HepG2 (cell line): ENCODE measurements at regions not wholly inside any gene's neighbourhood (a gene's known extent, or its start where the extent isn't known, plus 50 kb on each side); places are given as distances from the start of the nearest gene placed in this dataset.
A peak's percentile ranks its signal among the peaks of the same experiment; 100 is the strongest.

Experiments
- ARID2 ChIP-seq: sonication (generic); formaldehyde crosslinking; IDR thresholded peaks from 2 replicates; pipeline ENCODE4 v1.8.1; 2022; ENCODE audit warnings: mild to moderate bottlenecking, missing genetic modification reagents, borderline replicate concordance
- CBX2 ChIP-seq, 2 experiments: fragments of 200-600 bp in 1 of 2; sonication (generic); formaldehyde crosslinking in 1 of 2; IDR thresholded peaks; 2 replicates each; pipeline versions ENCODE4 v1.7.0 to v1.8.1; 2018 to 2022; ENCODE audit warnings: low read depth in 2 of 2, low read length in 1 of 2, mild to moderate bottlenecking in 1 of 2, missing genetic modification reagents in 1 of 2
- CCAR2 ChIP-seq: fragments of 200-400 bp; formaldehyde crosslinking; optimal IDR thresholded peaks from 2 replicates; pipeline ENCODE3; 2018; ENCODE audit warnings: low read depth, mild to moderate bottlenecking, low read length, moderate library complexity
- DMAP1 ChIP-seq: IDR thresholded peaks from 2 replicates; pipeline ENCODE4 v1.6.1; 2016
- GZF1 ChIP-seq: sonication (generic); formaldehyde crosslinking; IDR thresholded peaks from 2 replicates; pipeline ENCODE4 v1.5.1; 2020; ENCODE audit warnings: mild to moderate bottlenecking, missing genetic modification reagents
- HOXA7 ChIP-seq: sonication (generic); formaldehyde crosslinking; IDR thresholded peaks from 2 replicates; pipeline ENCODE4 v1.8.1; 2022; ENCODE audit warnings: mild to moderate bottlenecking, missing genetic modification reagents, moderate library complexity
- KDM4B ChIP-seq: sonication (generic); formaldehyde crosslinking; IDR thresholded peaks from 2 replicates; pipeline ENCODE4 v1.4.0; 2020; ENCODE audit warnings: missing genetic modification reagents
- RAD51 ChIP-seq: fragments of 450-650 bp; IDR thresholded peaks from 2 replicates; pipeline ENCODE4 v1.6.1; 2016; ENCODE audit warnings: borderline replicate concordance
- SP140L ChIP-seq: sonication (generic); formaldehyde crosslinking; IDR thresholded peaks from 2 replicates; pipeline ENCODE4 v1.4.0; 2020; ENCODE audit warnings: missing genetic modification reagents, borderline replicate concordance
- SRSF9 ChIP-seq: fragments of 200-400 bp; formaldehyde crosslinking; IDR thresholded peaks from 2 replicates; pipeline ENCODE4 v1.6.1; 2018; ENCODE audit warnings: borderline replicate concordance, mild to moderate bottlenecking, low read depth, low read length; ENCODE audit not compliant: insufficient read depth, poor library complexity, severe bottlenecking
- STAG1 ChIP-seq: sonication (generic); formaldehyde crosslinking; IDR thresholded peaks from 2 replicates; pipeline ENCODE4 v1.4.0; 2020; ENCODE audit warnings: missing genetic modification reagents
- TBX2 ChIP-seq: sonication (generic); formaldehyde crosslinking; IDR thresholded peaks from 2 replicates; pipeline ENCODE4 v1.5.0; 2020; ENCODE audit warnings: missing genetic modification reagents, mild to moderate bottlenecking, borderline replicate concordance
- YEATS2 ChIP-seq: sonication (generic); formaldehyde crosslinking; IDR thresholded peaks from 2 replicates; pipeline ENCODE4 v1.4.0; 2020; ENCODE audit warnings: missing genetic modification reagents, borderline replicate concordance
- ZMYM2 ChIP-seq: sonication (generic); formaldehyde crosslinking; IDR thresholded peaks from 2 replicates; pipeline ENCODE4 v1.8.0; 2022; ENCODE audit warnings: mild to moderate bottlenecking, missing genetic modification reagents
- ZNF451 ChIP-seq: sonication (generic); formaldehyde crosslinking; IDR thresholded peaks from 2 replicates; pipeline ENCODE4 v1.5.0; 2020; ENCODE audit warnings: mild to moderate bottlenecking, missing genetic modification reagents
- ZNF549 ChIP-seq: sonication (generic); formaldehyde crosslinking; IDR thresholded peaks from 2 replicates; pipeline ENCODE4 v1.5.0; 2020; ENCODE audit warnings: missing genetic modification reagents
- ZNF564 ChIP-seq: sonication (generic); formaldehyde crosslinking; IDR thresholded peaks from 2 replicates; pipeline ENCODE4 v1.8.1; 2023; ENCODE audit warnings: mild to moderate bottlenecking, missing genetic modification reagents
- ZNF737 ChIP-seq: sonication (generic); formaldehyde crosslinking; IDR thresholded peaks from 2 replicates; pipeline ENCODE4 v1.5.0; 2020; ENCODE audit warnings: missing genetic modification reagents, mild to moderate bottlenecking, borderline replicate concordance
- TF ChIP-seq, protein P1 (sequence below): IDR thresholded peaks from 2 replicates; pipeline ENCODE4 v1.6.1; 2016; ENCODE audit warnings: mild to moderate bottlenecking
- TF ChIP-seq, protein P2 (sequence below), 2 experiments: sonication (generic) in 1 of 2; formaldehyde crosslinking in 1 of 2; IDR thresholded peaks; 2 replicates each; pipeline versions ENCODE4 v1.5.1 to v1.6.1; 2011 to 2020; ENCODE audit warnings: borderline replicate concordance in 1 of 2, low read depth in 1 of 2, low read length in 1 of 2, mild to moderate bottlenecking in 1 of 2, missing genetic modification reagents in 1 of 2, moderate library complexity in 1 of 2
- TF ChIP-seq, protein P3 (sequence below): sonication (generic); formaldehyde crosslinking; IDR thresholded peaks from 2 replicates; pipeline ENCODE4 v1.8.0; 2022; ENCODE audit warnings: low read depth, missing genetic modification reagents
- TF ChIP-seq, protein P4 (sequence below): IDR thresholded peaks from 2 replicates; pipeline ENCODE4 v1.6.1; 2012; ENCODE audit warnings: inconsistent platforms

DNA sequence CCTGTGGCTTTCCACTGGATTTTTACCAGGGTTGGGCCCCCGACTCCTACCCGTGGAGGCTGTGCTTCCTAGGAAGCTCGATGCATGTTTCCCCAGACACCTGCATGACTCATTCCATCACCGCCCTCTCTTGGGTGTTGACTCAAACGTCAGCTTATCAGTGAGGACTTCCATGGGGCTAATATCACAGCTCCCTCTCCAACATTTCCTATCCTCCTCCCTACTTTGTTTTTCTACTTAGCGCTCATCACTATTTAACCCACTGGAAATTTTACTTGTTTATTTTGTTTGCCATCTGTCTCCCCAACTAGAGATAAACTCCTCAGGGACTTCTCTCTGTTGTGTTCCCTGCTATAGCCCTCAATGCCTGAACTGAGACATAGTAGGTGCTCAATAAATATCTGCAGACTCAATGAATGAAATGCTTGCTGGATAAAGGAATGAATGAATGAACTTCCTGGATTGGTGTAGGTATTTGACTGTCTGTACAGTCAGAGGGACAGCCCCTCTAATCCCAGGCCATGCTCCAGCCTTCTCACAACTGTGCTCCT is 55.9 kb upstream of the EPCAM start (continued):
- TF ChIP-seq TBX2 (CRISPR knock-in tag): peak; percentile 68; the same call in 1 of the 2 replicates
- no peak for TF ChIP-seq GZF1 (CRISPR knock-in tag)
- TF ChIP-seq, protein P1, sequence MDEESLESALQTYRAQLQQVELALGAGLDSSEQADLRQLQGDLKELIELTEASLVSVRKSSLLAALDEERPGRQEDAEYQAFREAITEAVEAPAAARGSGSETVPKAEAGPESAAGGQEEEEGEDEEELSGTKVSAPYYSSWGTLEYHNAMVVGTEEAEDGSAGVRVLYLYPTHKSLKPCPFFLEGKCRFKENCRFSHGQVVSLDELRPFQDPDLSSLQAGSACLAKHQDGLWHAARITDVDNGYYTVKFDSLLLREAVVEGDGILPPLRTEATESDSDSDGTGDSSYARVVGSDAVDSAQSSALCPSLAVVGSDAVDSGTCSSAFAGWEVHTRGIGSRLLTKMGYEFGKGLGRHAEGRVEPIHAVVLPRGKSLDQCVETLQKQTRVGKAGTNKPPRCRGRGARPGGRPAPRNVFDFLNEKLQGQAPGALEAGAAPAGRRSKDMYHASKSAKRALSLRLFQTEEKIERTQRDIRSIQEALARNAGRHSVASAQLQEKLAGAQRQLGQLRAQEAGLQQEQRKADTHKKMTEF (CRISPR knock-in tag): peak; percentile 42; the same call in 1 of the 2 replicates
- no peak for TF ChIP-seq CBX2 (IDR thresholded peaks at IDR 0.05; ENCODE audit: low read depth, low read length)
- TF ChIP-seq CBX2 (CRISPR knock-in tag; IDR thresholded peaks at IDR 0.05; ENCODE audit: low read depth): no peak
- TF ChIP-seq, protein P2, sequence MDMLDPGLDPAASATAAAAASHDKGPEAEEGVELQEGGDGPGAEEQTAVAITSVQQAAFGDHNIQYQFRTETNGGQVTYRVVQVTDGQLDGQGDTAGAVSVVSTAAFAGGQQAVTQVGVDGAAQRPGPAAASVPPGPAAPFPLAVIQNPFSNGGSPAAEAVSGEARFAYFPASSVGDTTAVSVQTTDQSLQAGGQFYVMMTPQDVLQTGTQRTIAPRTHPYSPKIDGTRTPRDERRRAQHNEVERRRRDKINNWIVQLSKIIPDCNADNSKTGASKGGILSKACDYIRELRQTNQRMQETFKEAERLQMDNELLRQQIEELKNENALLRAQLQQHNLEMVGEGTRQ (IDR thresholded peaks at IDR 0.05; ENCODE audit: low read depth, low read length): no peak
- TF ChIP-seq, protein P2 (CRISPR knock-in tag; IDR thresholded peaks at IDR 0.05; ENCODE audit: borderline replicate concordance): no peak
- TF ChIP-seq, protein P3, sequence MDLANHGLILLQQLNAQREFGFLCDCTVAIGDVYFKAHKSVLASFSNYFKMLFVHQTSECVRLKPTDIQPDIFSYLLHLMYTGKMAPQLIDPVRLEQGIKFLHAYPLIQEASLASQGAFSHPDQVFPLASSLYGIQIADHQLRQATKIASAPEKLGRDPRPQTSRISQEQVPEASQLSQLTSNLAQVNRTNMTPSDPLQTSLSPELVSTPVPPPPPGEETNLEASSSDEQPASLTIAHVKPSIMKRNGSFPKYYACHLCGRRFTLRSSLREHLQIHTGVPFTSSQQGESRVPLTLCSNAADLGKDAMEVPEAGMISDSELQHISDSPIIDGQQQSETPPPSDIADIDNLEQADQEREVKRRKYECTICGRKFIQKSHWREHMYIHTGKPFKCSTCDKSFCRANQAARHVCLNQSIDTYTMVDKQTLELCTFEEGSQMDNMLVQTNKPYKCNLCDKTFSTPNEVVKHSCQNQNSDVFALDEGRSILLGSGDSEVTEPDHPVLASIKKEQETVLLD: no peak
- TF ChIP-seq DMAP1 (CRISPR knock-in tag): no peak
- 0 out of 2 replicates have a peak, but pooled peaks have one; percentile 29 for TF ChIP-seq ARID2 (CRISPR knock-in tag)
- TF ChIP-seq, protein P4, sequence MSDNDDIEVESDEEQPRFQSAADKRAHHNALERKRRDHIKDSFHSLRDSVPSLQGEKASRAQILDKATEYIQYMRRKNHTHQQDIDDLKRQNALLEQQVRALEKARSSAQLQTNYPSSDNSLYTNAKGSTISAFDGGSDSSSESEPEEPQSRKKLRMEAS: peak; percentile 37; the same call in 1 of the 2 replicates
- no peak for TF ChIP-seq CCAR2
- TF ChIP-seq ZNF451 (CRISPR knock-in tag): no peak
- TF ChIP-seq ZNF549: no peak
- TF ChIP-seq ZMYM2 (CRISPR knock-in tag): peak; percentile 79
- no peak for TF ChIP-seq SP140L (CRISPR knock-in tag)
- TF ChIP-seq YEATS2 (CRISPR knock-in tag): no peak; the same call in 1 of the 2 replicates
- TF ChIP-seq STAG1 (CRISPR knock-in tag): peak; percentile 67
- no peak for TF ChIP-seq ZNF564 (CRISPR knock-in tag)
- TF ChIP-seq SRSF9: no peak
- TF ChIP-seq RAD51: no peak
- TF ChIP-seq KDM4B (CRISPR knock-in tag): no peak
- TF ChIP-seq ZNF737 (CRISPR knock-in tag): no peak
- TF ChIP-seq HOXA7: no peak
